Midbrain (tissue), 1 donor: ENCODE measurements at regions not wholly inside any gene's neighbourhood (a gene's known extent, or its start where the extent isn't known, plus 50 kb on each side); places are given as distances from the start of the nearest gene placed in this dataset.

Experiments
- DNase-seq: peaks from one replicate; lab custom pipeline; 2025; lab: John Stamatoyannopoulos, UW

DNA sequence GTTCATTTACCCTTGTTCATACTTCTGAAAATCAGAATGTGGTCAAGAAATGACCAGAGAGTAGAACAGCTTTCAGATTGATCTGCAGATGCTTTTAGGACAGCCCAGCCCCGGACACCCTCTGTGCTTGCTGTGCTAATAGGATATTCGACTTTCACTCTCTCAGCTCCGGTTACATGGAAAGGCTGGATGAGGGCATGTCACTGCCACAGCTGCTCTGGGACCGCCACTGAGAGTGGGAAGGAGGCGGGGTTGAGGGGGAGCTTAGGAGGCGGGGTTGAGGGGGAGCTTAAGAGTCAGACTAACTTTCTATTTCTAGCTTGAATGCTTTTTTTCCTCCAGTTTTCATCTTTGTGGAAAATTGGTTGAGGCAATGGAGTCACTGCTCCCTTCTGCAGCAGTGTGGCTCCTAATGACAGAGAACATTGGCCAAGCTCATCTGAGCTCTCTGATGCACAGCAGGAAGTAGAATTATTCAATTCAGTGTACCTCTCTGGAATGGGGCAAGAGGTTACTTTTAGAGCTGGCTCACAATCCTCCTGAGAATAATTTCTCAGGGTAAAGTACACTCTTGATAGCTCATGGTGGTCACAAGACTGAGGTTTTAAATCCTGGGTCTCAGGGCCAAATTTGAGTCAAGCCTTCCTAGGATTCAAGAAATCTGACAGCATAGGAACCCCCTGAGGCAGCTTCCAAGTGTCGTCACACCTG lies 74.6 kb upstream of the NPAS1 start:
- DNase-seq: peak; percentile 66

DNA sequence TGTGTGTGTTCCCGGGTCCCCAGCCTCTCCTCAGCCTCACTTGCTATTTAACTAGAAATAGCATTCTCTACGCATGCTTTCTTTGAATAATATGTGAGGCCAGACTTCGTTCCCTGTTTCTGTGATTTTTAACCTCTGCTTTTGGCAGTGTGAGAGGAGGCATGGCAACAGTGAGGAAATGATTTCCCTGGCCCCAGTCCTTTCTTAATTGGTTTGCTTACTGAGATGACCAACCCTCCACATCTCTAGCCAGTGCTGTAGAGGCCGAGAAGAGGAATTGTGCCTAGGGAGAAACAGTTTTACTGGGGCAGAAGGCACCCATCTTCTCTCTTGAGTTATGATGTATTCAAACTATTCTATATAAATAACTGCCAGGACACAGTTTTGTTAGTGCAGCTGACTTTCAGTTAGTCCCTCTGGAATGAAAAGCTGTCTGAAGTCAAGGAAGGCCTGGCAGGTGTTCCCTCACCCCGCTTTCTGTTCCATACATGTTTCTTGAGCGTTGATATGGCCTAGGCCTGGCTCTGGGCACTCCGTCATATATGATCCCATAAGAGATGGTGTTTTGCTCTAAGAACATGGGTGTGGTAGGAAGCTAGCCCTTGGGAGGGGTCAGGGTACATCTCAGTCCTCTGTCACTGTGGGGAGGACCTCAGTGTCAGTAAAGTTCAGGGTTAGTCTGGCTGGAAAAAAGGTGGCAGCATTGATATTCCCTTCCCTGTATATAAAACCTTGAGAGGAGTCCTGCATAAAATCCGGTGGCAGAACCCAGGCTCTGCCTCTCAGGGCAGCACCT lies 73.7 kb upstream of the NPAS1 start:
- DNase-seq: peak; percentile 42

DNA sequence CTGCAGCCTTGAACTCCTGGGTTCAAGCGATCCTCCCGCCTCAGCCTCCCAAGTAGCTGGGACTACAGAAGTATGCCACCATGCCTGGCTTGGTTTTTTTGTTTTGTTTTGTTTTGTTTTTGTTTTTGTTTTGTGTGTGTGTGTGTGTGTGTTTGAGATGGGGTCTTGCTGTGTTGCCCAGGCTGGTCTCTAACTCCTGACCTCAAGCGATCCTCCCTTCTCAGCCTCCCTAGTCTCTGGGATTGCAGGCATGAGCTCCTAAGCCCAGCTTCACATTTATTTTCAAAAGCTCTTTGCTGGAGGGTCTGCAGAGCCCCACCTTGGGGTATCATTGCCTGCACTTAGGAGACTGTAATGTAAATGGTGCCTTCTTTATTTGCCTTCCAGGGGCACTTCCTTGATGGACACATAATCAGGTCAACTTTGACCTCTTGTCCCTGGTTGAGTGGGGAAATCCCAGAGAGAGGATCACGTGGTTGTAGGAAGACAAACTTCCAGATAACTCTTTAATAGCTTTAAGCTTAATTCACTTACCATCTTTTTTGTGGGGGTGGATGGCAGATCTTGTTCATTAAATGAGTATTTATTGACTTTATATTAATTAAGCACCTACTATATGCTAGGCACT lies 72.9 kb upstream of the NPAS1 start:
- no peak for DNase-seq

DNA sequence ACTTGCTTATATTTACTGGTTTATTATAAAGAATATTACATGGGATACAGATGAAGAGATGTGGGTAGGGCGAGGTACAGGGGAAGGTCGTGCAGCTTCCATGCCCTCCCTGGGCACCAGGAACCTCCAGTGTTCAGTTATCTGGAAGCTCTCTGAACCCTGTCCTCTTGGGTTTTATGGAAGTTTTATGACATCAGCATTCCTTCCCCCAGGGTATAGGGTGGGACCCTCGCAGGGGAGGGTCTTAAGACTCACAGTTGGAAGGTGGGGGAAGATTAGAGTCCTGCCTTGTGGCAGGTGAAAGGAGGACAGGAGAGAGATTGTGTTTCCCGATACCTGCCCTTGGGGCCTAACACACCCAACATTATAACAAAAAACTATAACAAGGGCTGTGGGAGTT lies 71.8 kb upstream of the NPAS1 start:
- no peak for DNase-seq

DNA sequence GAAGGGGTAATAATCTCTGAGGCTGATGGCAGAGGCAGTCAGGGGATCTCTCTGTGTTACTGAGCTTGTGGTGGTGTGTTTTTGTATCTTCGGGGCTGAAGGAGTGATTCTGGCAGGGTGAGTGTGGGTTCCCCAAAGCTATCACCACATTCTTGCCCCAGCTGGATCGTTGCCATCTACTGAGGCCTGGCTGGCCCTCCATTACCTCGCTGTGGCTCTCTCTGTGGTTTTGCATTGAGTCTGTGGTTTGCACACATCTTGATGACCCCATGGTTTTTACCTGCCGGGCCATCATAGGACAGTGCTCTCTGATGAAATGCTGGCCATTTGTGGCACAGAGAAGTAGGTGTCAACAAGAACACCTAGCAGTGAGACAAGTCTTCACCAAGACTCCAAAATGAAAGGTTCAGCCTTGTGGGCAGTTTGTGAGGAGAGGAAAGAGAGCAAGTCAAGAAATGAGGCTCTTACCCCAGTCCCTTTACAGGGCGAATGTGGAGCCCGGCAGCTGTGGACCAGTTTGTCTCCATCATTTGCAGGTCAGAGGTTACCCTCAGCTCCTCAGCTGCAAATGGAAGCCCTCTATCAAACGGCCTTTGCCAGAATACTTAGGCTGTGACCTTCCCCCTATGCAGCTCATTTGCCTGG lies 69.0 kb upstream of the NPAS1 start:
- no peak for DNase-seq

DNA sequence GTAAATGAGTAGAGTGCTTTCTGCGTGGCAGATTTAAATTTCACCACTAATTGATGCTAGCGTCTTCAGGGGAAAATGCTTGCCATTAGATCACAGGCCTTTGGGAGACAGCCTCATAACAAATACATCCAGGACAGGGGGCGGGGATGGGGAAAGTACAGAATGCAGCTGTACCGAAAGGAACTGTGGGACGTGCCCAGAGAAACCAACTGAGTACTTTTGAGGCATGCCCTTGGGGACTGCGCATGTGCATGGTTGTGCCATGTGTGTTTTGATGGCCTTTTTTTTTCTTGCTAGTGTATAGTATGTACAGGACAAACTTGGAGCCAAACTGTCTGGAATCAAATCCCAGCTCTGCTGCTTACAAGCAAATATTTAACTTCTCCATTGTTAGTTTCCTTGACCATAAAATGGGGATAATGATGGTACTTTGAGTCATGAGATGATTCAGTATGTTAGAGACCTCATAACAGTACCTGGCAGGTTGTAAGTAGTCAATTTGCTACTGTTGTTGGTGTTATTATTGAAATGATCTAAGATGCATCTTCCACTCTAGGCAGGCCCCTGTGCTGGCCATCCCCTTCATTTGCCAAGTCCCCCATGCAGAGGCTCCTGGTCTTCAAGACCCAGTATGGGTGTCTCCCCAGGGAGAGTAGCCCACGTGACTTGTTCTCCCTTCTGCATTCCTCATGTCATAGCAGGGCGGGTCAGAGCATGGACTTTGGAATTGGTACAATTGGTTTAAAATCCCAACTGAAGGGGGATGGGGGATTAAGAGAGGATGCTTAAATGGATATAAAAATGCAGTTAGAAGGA lies 68.3 kb upstream of the NPAS1 start:
- no peak for DNase-seq

DNA sequence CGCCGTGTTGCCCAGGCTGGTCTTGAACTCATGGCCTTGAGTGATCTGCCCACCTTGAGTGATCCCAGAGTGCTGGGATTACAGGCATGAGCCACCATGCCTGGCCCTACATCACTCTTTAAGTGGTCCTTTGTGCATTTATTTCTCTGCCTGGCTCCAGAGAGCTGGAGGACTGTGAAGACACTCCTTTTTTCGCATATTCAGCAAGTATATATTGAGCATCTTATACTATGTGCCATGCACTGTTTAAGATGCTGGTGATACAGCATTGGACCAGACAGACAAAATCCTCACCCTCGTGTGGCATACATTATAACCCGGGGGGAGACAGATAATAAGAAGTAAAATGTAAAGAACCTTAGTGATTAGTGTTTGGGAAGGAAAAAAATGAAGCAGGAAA lies 66.8 kb upstream of the NPAS1 start:
- no peak for DNase-seq

DNA sequence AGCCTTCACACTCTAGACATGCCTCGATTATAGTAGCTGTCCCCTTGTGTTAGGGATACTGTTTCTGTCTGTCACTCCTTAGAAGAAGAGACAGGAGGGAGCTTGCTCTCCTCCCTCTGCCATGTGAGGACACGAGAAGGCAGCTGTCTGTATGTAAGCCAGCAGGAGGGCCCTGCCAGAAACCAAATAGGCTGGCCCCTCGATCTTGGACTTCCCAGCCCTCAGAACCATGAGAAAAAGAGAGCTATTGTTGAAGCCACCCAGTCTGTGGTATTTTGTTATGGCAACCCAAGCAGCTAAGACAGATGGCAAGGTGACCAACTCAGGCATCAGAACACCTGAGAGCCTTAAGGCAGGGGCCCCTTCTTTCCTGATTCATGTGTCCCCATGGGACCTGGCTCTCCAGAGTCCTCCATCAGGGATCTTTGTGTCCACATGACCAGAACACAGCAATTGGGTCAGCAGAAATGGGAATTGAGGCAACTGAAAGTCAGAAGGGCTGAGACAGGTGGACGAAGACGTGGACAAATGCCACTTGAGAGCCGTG lies 65.6 kb upstream of the NPAS1 start:
- no peak for DNase-seq

DNA sequence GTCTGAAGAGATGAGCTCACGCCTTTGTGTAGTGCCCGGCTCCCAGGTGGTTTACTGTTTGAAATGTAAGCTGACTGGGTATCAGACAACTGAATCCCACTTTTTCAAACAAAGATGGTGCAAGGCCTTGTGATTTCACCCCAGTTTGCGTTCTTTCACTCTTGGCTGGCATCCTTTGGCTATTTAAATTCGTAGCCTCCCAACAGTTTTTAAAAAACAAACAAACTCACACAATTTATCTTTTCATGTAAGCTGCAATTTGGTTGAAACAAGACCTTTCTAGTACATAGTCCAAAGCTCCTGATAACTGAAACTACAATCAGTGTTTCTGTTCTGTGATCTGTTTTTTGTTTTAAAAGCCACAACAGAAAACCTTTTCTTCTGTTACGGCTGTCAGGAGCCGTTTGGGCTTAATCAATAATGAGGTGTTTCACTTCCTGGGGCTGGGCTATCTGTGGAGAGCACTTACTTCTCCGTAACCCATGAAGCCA lies 65.1 kb upstream of the NPAS1 start:
- DNase-seq: no peak

DNA sequence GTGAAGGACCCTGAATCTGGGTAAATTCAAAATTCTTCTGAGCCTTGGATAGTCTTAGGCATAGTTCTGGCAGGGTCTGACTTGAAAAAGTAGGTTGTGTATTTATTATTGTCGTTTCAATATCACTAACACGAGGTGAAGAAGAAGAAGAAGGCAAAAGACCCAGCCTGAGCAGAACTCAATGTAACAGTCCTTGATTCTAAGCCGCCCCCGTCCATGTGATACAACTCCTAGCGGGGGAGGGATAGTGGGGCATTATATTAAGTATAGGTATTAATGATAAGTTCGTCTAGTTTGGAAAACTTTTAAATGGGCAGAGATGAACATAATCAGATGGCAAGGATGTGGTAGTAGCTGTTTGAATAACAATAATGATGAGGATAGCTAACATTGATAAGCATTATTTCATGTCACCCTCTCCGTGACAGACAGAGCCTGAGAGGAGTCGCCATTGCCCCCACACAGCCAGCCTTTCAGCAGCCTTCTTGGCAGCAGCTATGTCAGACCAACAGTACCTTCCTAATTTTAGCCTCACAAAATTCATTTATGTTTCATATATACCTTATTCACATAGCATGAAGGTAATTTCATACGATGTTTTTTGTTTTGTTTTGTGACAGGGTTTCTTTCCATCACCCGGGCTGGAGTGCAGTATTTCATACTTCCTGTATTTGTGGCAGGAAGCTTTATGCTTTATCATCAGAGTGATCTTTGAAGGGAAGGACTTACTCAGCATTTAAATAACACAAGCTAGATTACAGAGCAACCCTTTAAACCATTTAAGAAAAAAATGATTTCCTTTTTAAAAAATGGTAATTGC lies 64.4 kb upstream of the NPAS1 start:
- DNase-seq: no peak

DNA sequence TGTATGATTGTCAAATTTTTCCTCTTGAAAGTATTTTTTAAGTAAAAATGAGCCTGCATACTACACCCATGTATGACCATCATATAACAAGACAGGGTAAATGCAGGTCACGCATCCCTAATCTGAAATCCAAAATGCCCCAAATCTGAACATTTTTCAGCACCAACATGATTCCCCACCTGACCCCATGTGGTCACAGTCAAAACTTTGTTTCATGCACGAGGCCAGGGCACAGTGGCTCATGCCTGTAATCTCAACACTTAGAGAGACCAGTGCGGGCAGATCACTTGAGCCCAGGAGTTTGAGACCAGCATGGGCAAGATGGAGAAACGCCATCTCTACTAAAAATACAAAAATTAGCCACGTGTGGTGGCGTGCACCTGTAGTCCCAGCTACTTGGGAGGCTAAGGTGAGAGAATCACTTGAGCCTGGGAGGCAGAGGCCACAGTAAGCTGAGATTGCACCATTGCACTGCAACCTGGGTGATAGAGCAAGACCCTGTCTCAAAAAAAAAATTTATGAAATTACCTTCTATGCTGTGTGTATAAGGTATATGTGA lies 63.7 kb upstream of the NPAS1 start:
- no peak for DNase-seq

DNA sequence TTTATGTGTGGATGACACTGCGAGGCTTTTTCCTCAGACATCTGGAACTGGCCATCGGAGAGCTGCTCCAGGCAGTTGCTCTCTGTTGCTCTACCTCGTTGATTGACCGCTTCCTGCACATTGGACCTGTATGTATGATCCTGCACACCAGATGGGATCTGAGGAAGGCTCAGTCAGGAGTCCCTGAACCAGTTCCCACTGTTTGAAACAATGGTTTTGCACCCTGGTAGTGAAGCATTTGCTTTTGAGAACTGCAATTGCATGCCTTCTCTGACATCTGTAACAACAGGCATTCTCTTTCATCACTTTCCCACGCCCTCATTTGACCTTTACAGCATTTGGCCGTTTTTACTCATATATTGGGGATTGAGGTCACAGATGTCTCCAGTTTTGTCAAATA lies 61.1 kb upstream of the NPAS1 start:
- no peak for DNase-seq

DNA sequence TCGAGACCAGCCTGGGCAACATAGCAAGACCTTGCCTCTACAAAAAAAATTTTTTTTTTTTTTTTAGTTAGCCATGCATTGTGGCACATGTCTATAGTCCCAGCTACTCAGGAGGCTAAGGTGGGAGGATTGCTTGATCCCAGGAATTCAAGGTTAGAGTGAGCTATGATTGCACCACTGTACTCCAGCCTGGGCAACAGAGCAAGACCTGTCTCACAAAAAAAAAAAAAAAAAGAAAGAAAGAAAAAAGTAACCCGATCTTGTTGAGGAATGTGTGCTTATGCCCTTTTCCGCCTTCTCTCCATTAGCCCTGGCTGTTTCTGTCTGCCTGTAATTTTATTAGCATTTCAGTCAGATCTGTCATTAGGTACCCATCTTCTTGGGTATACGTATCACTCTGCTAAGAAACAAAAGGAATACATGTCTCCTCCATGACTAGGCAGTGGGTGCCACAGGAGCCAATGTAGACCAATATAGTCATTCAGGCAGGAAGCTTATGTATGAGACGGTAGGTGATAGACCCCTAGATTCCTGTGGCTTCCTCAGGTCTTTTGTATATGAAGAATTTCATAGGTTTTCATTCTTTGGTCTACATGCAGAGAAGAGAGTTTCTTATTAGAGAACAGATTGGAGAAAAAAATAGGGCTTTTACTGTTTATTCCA lies 59.6 kb upstream of the NPAS1 start:
- no peak for DNase-seq

DNA sequence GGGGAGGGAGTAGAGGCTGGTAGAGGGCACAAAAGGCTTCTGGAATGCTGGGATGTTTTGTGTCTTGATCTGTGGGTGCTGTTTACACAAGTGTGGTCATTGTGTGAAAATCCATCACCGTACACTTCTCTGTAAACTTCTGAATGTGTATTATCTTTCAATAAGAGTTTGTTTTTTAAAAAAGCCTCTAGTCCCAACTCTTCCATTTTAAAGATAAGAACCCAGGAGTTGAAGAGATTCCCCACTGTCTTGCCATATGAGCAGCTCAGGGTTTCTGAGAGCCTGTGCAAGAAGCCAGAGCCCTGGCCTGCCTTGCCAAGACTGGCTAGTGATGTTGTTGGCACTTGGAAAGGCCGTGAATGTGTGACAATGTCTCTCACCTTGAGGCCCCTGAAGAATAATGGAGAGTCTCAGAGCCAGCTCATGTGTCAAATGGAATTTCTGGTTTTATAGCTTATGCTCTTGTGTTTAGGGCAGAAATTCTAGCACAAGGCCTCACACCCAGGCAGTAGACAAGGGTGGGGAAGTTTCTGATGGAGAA lies 57.5 kb upstream of the NPAS1 start:
- no peak for DNase-seq

DNA sequence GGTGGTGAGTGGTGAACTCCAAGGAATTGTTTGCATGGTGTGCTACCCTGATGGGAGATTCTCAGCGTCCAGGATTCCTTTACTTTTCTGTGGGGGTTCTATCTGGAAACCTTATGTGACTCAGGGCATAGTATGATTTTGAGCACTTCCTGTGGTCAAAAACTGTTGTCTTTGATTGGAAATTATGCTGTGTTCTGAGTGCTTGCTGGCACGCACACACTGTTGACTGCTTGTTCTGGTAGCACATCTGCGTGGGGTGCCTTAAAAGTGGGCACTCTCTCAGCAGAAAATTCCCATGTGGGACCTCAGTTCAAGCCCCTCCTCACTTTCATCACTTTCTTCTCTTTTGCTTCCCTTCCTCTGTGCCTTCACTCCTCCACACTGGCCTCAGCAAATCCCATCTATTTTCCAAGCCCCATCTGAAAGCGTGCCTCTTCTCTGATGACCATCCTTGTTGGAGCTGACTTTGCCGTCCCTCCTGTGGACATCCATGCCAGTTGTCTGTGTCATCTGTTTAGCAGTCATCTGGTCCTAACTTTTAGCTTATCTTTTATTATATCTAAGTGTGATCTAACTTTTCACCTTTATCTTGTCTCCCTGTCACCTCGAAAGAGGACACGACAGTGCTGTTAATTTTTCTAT lies 56.4 kb upstream of the NPAS1 start:
- DNase-seq: no peak

DNA sequence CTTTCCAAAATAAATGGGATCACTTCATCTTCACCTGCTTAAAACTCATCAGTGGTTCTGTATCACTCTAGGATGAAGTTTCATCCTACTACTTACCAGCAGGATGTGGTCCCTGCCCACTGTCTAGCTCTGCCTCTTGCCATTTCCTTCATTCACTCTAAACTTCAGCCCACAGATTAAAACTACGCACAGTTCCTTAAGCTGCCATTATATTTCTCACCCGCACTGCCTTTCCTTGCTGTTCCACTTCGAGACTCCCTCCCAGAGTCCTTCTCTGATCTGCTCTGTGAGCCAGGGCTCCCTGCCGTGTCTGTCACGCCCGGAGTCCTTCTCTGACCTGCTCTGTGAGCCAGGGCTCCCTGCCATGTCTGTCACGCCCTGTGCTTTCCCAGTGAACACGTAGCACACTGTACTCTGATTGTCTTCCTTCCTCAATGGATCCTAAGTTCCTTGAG lies 52.0 kb upstream of the NPAS1 start:
- no peak for DNase-seq
